Stomach (tissue), 8 donors: ENCODE measurements at regions not wholly inside any gene's neighbourhood (a gene's known extent, or its start where the extent isn't known, plus 50 kb on each side); places are given as distances from the start of the nearest gene placed in this dataset.

Experiments
- DNase-seq, 2 donors: peaks; one replicate each; pipeline versions ENCODE4 v3.0.0 to v3.0.0-alpha.2; 2013 to 2019
- H3K27ac ChIP-seq, 5 donors: fragments of 200-600 bp in 4 of 5; sonication (generic) in 4 of 5; one replicate each; pipeline ENCODE4 v1.5.1; 2013 to 2019; ENCODE audit warnings: mild to moderate bottlenecking in 1 of 5, moderate library complexity in 1 of 5
- H3K27me3 ChIP-seq, 3 donors: fragments of 200-600 bp; sonication (generic); one replicate each; pipeline ENCODE4 v1.5.1; 2017 to 2019; ENCODE audit warnings: mixed run types in 1 of 3
- H3K36me3 ChIP-seq, 4 donors: fragments of 200-600 bp; sonication (generic); 1 replicate in 3 of 4; 2 replicates in 1 of 4; pipeline ENCODE4 v1.5.1; 2016 to 2019
- H3K4me1 ChIP-seq, 4 donors: fragments of 200-600 bp; sonication (generic); one replicate each; pipeline ENCODE4 v1.5.1; 2016 to 2019
- H3K4me3 ChIP-seq, 4 donors: fragments of 200-600 bp; sonication (generic) in 3 of 4; one replicate each; pipeline ENCODE4 v1.5.1; 2016 to 2019; ENCODE audit warnings: mild to moderate bottlenecking in 1 of 4
- H3K9me3 ChIP-seq, 4 donors: fragments of 200-600 bp; sonication (generic); one replicate each; pipeline ENCODE4 v1.5.1; 2016 to 2019
- CTCF ChIP-seq, 7 experiments: fragments of 450-650 bp in 4 of 7; fragments of 200-600 bp in 3 of 7; sonication (generic) in 3 of 7; IDR thresholded peaks; one replicate each; pipeline ENCODE4 v1.5.1; 2016 to 2019; ENCODE audit warnings: antibody characterized with exemption in 7 of 7, control low read depth in 2 of 7, mild to moderate bottlenecking in 1 of 7
- EP300 ChIP-seq: sonication (generic); formaldehyde crosslinking; IDR thresholded peaks from one replicate; pipeline ENCODE4 v1.6.1; 2017; ENCODE audit warnings: antibody characterized with exemption
- POLR2A ChIP-seq, 4 donors: fragments of 450-650 bp; IDR thresholded peaks; one replicate each; pipeline ENCODE4 v1.6.1; 2016; ENCODE audit warnings: antibody characterized with exemption in 4 of 4, control low read depth in 2 of 4, mild to moderate bottlenecking in 1 of 4, moderate library complexity in 1 of 4
- POLR2AphosphoS5 ChIP-seq, 3 donors: sonication (generic); formaldehyde crosslinking; IDR thresholded peaks; one replicate each; pipeline ENCODE4 v1.6.1; 2016; ENCODE audit warnings: antibody characterized with exemption in 3 of 3
- WGBS, 5 donors: extraction: QIAGEN DNeasy Blood & Tissue Kit in 3 of 5; methylation state at CpG; one replicate each; pipeline versions ENCODE4 v1.1.5 to v1.1.7; 2013 to 2018; 5-methylcytosine and 5-hydroxymethylcytosine counted together
- intact Hi-C: fragments of 100-400 bp; cut with DNase I; formaldehyde crosslinking; loops from one replicate; pipeline ENCODE4 v1.15.1; 2023; ENCODE audit warnings: low total_unique reads
- donor health status: healthy with polysubstance abuse.
- donor health status: Bipolar disorder and iron deficiency.
- donor health status: healthy.

- no peaks in the 10 kb centered on the region for H3K4me1 ChIP-seq
- no peaks in the 10 kb centered on the region for H3K9me3 ChIP-seq
- no peaks in the 10 kb centered on the region for H3K36me3 ChIP-seq
- WGBS, 5 donors: 66 to 79% (median 71%) methylated on average over 3 of the region's 3 CpGs
- no peak overlapping the region for H3K4me3 ChIP-seq
- intact Hi-C loops: no loop called here
- H3K27me3 ChIP-seq: no peaks in the 10 kb centered on the region
- TF ChIP-seq POLR2AphosphoS5 (IDR thresholded peaks at IDR 0.05) (no peak), EP300 (no peak)
- DNase-seq: no peak
- H3K27ac ChIP-seq: no peak overlapping the region
These were observed 194.3 kb downstream of the KIF18A start for GRCh38 chr11:27913650-27914049.

- intact Hi-C loops: no loop called here
- Histone ChIP-seq H3K36me3 (no peaks in the 10 kb centered on the region), H3K9me3 (no peaks in the 10 kb centered on the region), H3K4me3 (no peak overlapping the region), H3K27ac (no peak overlapping the region), H3K4me1 (no peaks in the 10 kb centered on the region), H3K27me3 (no peaks in the 10 kb centered on the region)
- no peak for DNase-seq
- no peak for TF ChIP-seq EP300
- no peak for TF ChIP-seq POLR2AphosphoS5 (IDR thresholded peaks at IDR 0.05)
- TF ChIP-seq POLR2A (IDR thresholded peaks at IDR 0.05): no peak
- no peak for TF ChIP-seq CTCF (IDR thresholded peaks at IDR 0.05)
- WGBS, 5 donors: 71 to 85% (median 77%) methylated on average over 2 of the region's 2 CpGs
These were observed 195.0 kb downstream of the KIF18A start for GRCh38 chr11:27912916-27913315.

GRCh38 chr11:27910186-27910931 is 197.6 kb downstream of the KIF18A start:
- peaks cover 0 to 3% (median 0%) of the 10 kb centered on the region in 4 donors for H3K9me3 ChIP-seq
- WGBS, 5 donors: 79 to 82% (median 80%) methylated on average over 5 of the region's 5 CpGs
- TF ChIP-seq POLR2AphosphoS5 (IDR thresholded peaks at IDR 0.05): no peak
- no peak for TF ChIP-seq POLR2A (IDR thresholded peaks at IDR 0.05)
- no peak for TF ChIP-seq EP300
- TF ChIP-seq CTCF (IDR thresholded peaks at IDR 0.05): no peak
- H3K36me3 ChIP-seq: no peaks in the 10 kb centered on the region
- no peaks in the 10 kb centered on the region for H3K4me1 ChIP-seq
- no peaks in the 10 kb centered on the region for H3K27me3 ChIP-seq
- intact Hi-C loops: no loop called here
- no peak overlapping the region for H3K4me3 ChIP-seq
- DNase-seq: no peak
- no peak overlapping the region for H3K27ac ChIP-seq

GRCh38 chr11:27909386-27909785 is 198.6 kb downstream of the KIF18A start:
- Histone ChIP-seq H3K36me3 (no peaks in the 10 kb centered on the region), H3K27ac (no peak overlapping the region), H3K4me3 (no peak overlapping the region), H3K4me1 (no peaks in the 10 kb centered on the region), H3K9me3 (peaks cover 0 to 3% (median 0%) of the 10 kb centered on the region in 4 donors), H3K27me3 (no peaks in the 10 kb centered on the region)
- intact Hi-C loops: no loop called here
- TF ChIP-seq EP300: no peak
- no peak for TF ChIP-seq POLR2A (IDR thresholded peaks at IDR 0.05)
- no peak for TF ChIP-seq POLR2AphosphoS5 (IDR thresholded peaks at IDR 0.05)
- TF ChIP-seq CTCF (IDR thresholded peaks at IDR 0.05): no peak
- 74 to 87% (median 85%) methylated on average over 2 of the region's 2 CpGs for WGBS, 5 donors
- DNase-seq: no peak

GRCh38 chr11:27908621-27909020 is 199.3 kb downstream of the KIF18A start:
- H3K4me3 ChIP-seq: no peak overlapping the region
- H3K9me3 ChIP-seq: peaks cover 0 to 3% (median 0%) of the 10 kb centered on the region in 4 donors
- H3K4me1 ChIP-seq: no peaks in the 10 kb centered on the region
- TF ChIP-seq CTCF (IDR thresholded peaks at IDR 0.05): no peak
- TF ChIP-seq POLR2AphosphoS5 (IDR thresholded peaks at IDR 0.05): no peak
- TF ChIP-seq EP300: no peak
- TF ChIP-seq POLR2A (IDR thresholded peaks at IDR 0.05): no peak
- 56 to 67% (median 59%) methylated on average over 3 of the region's 3 CpGs for WGBS, 5 donors
- intact Hi-C loops: no loop called here
- no peaks in the 10 kb centered on the region for H3K36me3 ChIP-seq
- no peak for DNase-seq
- no peaks in the 10 kb centered on the region for H3K27me3 ChIP-seq
- H3K27ac ChIP-seq: no peak overlapping the region
